Erythroblast (primary cell): ENCODE measurements at regions not wholly inside any gene's neighbourhood (a gene's known extent, or its start where the extent isn't known, plus 50 kb on each side); places are given as distances from the start of the nearest gene placed in this dataset.

Experiments
- GATA1 ChIP-seq: IDR thresholded peaks from 2 replicates; pipeline ENCODE4 v1.6.1; 2011; ENCODE audit warnings: low read depth, mild to moderate bottlenecking, control low read depth, low read length, moderate library complexity
- POLR2A ChIP-seq: IDR thresholded peaks from 2 replicates; pipeline ENCODE4 v1.6.1; 2011; ENCODE audit warnings: mild to moderate bottlenecking, low read length

GRCh38 chr2:204021290-204022081 is 84.9 kb downstream of the ICOS start:
- TF ChIP-seq POLR2A (no peak), GATA1 (no peak)
